ENCODE measurements at regions not wholly inside any gene's neighbourhood (a gene's known extent, or its start where the extent isn't known, plus 50 kb on each side); places are given as distances from the start of the nearest gene placed in this dataset.

DNA sequence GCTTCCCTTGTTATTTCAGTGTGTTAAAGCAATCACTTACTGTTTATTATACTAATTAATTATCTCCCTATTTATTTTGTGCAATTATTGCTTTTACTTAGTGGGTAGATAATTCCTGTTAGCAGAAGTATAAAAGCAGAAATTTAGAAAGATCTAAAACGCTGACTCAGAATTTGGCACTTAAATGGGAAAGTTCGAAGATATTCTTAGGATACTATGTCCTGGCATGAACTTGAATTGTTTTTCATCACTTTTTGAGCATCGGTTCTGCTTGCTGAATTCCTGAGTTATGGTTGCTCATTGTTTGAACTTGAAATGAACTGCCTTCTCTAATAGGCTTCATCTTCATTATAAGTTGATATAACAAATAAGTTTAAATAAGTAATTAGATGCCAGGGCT is 325.4 kb downstream of the JRKL start:
- no peak for TF ChIP-seq CTCF (IDR thresholded peaks at IDR 0.05; ENCODE audit: low read depth, low read length)
- no peak for TF ChIP-seq POLR2A (IDR thresholded peaks at IDR 0.05; ENCODE audit: extremely low read depth, insufficient read length)
- TF ChIP-seq, protein P1, sequence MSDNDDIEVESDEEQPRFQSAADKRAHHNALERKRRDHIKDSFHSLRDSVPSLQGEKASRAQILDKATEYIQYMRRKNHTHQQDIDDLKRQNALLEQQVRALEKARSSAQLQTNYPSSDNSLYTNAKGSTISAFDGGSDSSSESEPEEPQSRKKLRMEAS (IDR thresholded peaks at IDR 0.05; ENCODE audit: low read depth, low read length), result no peak
- TF ChIP-seq MYC (IDR thresholded peaks at IDR 0.05; ENCODE audit: low read depth, low read length), result no peak

Data from NB4 (cell line).